ENCODE measurements at regions not wholly inside any gene's neighbourhood (a gene's known extent, or its start where the extent isn't known, plus 50 kb on each side); places are given as distances from the start of the nearest gene placed in this dataset.
"Not testable (repeated sequence)": the region's sequence is repeated elsewhere in the genome, so short reads cannot be mapped to it uniquely, and the experiment has no call there.

- intact Hi-C loops (cut with micrococcal nuclease); DNase-seq: not testable (repeated sequence)
Measured at GRCh38 chr3:6340980-6341325, 520.0 kb upstream of the GRM7 start.

GRCh38 chr3:6351752-6352151, 509.2 kb upstream of the GRM7 start:
- Histone ChIP-seq H3K36me3 (ENCODE audit: control insufficient read depth in 2 of 3, insufficient read depth in 3 of 3, low read length in 3 of 3) (no peaks in the 10 kb centered on the region), H3K4me1 (ENCODE audit: control insufficient read depth in 2 of 2, insufficient read depth in 2 of 2, low read length in 2 of 2) (no peaks in the 10 kb centered on the region), H3K4me3 (ENCODE audit: low read length) (no peak overlapping the region), H3K27me3 (ENCODE audit: control insufficient read depth in 2 of 2, insufficient read depth in 2 of 2, low read length in 2 of 2) (no peaks in the 10 kb centered on the region), H3K9me3 (ENCODE audit: control insufficient read depth in 2 of 3, low read length in 3 of 3) (no peaks in the 10 kb centered on the region), H3K27ac (ENCODE audit: low read depth, low read length) (no peak overlapping the region)
- intact Hi-C loops (cut with micrococcal nuclease) = no loop called here
- Mint-ChIP-seq H3K9me3 (peaks cover 0 to 10% (median 1%) of the 10 kb centered on the region in 11 donors), H3K27ac (no peak overlapping the region), H3K4me1 (no peaks in the 10 kb centered on the region), H3K27me3 (no peaks in the 10 kb centered on the region), H3K4me3 (no peak overlapping the region), H3K36me3 (no peaks in the 10 kb centered on the region)
- CTCF ChIA-PET = no interaction called here
- POLR2A ChIA-PET = no interaction called here
- ATAC-seq (no peak), DNase-seq (no peak)

More at GRCh38 chr3:6340980-6341325, 520.0 kb upstream of the GRM7 start:
- H3K27ac Mint-ChIP-seq; H3K27me3 Mint-ChIP-seq; H3K4me1 Mint-ChIP-seq; H3K36me3 ChIP-seq (ENCODE audit: control insufficient read depth in 2 of 3, insufficient read depth in 3 of 3, low read length in 3 of 3); H3K4me3 ChIP-seq (ENCODE audit: low read length); H3K4me1 ChIP-seq (ENCODE audit: control insufficient read depth in 2 of 2, insufficient read depth in 2 of 2, low read length in 2 of 2); H3K9me3 ChIP-seq (ENCODE audit: control insufficient read depth in 2 of 3, low read length in 3 of 3); H3K9me3 Mint-ChIP-seq; CTCF ChIA-PET; H3K27me3 ChIP-seq (ENCODE audit: control insufficient read depth in 2 of 2, insufficient read depth in 2 of 2, low read length in 2 of 2); ATAC-seq; H3K27ac ChIP-seq (ENCODE audit: low read depth, low read length); H3K36me3 Mint-ChIP-seq; POLR2A ChIA-PET; H3K4me3 Mint-ChIP-seq: not testable (repeated sequence)

- Mint-ChIP-seq H3K4me1 (no peaks in the 10 kb centered on the region), H3K9me3 (peaks cover 0 to 7% (median 3%) of the 10 kb centered on the region in 11 donors), H3K4me3 (no peak overlapping the region), H3K27me3 (no peaks in the 10 kb centered on the region), H3K36me3 (no peaks in the 10 kb centered on the region), H3K27ac (no peak overlapping the region)
- DNase-seq (no peak), ATAC-seq (no peak)
- intact Hi-C loops (cut with micrococcal nuclease) = no loop called here
- no peaks in the 10 kb centered on the region for H3K27me3 ChIP-seq (ENCODE audit: control insufficient read depth in 2 of 2, insufficient read depth in 2 of 2, low read length in 2 of 2)
- POLR2A ChIA-PET = no interaction called here
- no peak overlapping the region for H3K27ac ChIP-seq (ENCODE audit: low read depth, low read length)
- CTCF ChIA-PET = no interaction called here
- no peak overlapping the region for H3K4me3 ChIP-seq (ENCODE audit: low read length)
- no peaks in the 10 kb centered on the region for H3K36me3 ChIP-seq (ENCODE audit: control insufficient read depth in 2 of 3, insufficient read depth in 3 of 3, low read length in 3 of 3)
- no peaks in the 10 kb centered on the region for H3K9me3 ChIP-seq (ENCODE audit: control insufficient read depth in 2 of 3, low read length in 3 of 3)
- no peaks in the 10 kb centered on the region for H3K4me1 ChIP-seq (ENCODE audit: control insufficient read depth in 2 of 2, insufficient read depth in 2 of 2, low read length in 2 of 2)
Measured at GRCh38 chr3:6354653-6355052, 506.3 kb upstream of the GRM7 start.

DNA sequence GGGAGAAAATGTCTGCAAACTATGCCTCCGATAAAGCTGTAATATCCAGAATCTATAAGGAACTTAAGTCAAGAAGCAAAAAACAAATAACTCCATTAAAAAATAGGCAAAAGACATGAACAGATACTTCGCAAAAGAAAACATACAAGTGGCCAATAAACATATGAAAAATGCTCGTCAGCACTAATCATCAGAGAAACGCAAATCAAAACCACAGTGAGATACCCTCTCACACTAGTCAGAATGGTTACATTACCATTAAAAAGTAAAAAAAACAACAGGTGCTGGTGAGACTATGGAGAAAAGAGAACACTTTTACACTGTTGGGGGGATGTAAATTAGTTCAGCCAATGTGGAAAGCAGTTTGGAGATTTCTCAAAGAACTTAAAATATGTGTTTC, 498.5 kb upstream of the GRM7 start:
- H3K27ac ChIP-seq (ENCODE audit: low read depth, low read length) = no peak overlapping the region
- no peaks in the 10 kb centered on the region for H3K27me3 ChIP-seq (ENCODE audit: control insufficient read depth in 2 of 2, insufficient read depth in 2 of 2, low read length in 2 of 2)
- no peaks in the 10 kb centered on the region for H3K27me3 Mint-ChIP-seq
- no peak overlapping the region for H3K4me3 Mint-ChIP-seq
- DNase-seq (no peak), ATAC-seq (no peak)
- no peaks in the 10 kb centered on the region for H3K4me1 ChIP-seq (ENCODE audit: control insufficient read depth in 2 of 2, insufficient read depth in 2 of 2, low read length in 2 of 2)
- peaks cover 0 to 3% (median 0%) of the 10 kb centered on the region in 5 donors for H3K36me3 Mint-ChIP-seq
- peaks cover 0 to 21% (median 3%) of the 10 kb centered on the region in 11 donors for H3K9me3 Mint-ChIP-seq
- no peak overlapping the region for H3K4me3 ChIP-seq (ENCODE audit: low read length)
- H3K36me3 ChIP-seq (ENCODE audit: control insufficient read depth in 2 of 3, insufficient read depth in 3 of 3, low read length in 3 of 3) = no peaks in the 10 kb centered on the region
- H3K4me1 Mint-ChIP-seq = no peaks in the 10 kb centered on the region
- H3K27ac Mint-ChIP-seq = no peak overlapping the region
- H3K9me3 ChIP-seq (ENCODE audit: control insufficient read depth in 2 of 3, low read length in 3 of 3) = no peaks in the 10 kb centered on the region
- CTCF ChIA-PET = no interaction called here
- POLR2A ChIA-PET = no interaction called here
- intact Hi-C loops (cut with micrococcal nuclease) = no loop called here

- no peak overlapping the region for H3K4me3 Mint-ChIP-seq
Measured at GRCh38 chr3:6367171-6367570, 493.7 kb upstream of the GRM7 start.

GRCh38 chr3:6392123-6392522, 468.8 kb upstream of the GRM7 start:
- no peaks in the 10 kb centered on the region for H3K27me3 ChIP-seq (ENCODE audit: control insufficient read depth in 2 of 2, insufficient read depth in 2 of 2, low read length in 2 of 2)
- no peaks in the 10 kb centered on the region for H3K36me3 Mint-ChIP-seq
- DNase-seq = no peak
- H3K27ac ChIP-seq (ENCODE audit: low read depth, low read length) = no peak overlapping the region
- H3K4me3 ChIP-seq (ENCODE audit: low read length) = no peak overlapping the region
- intact Hi-C loops (cut with micrococcal nuclease) = no loop called here
- H3K9me3 ChIP-seq (ENCODE audit: control insufficient read depth in 2 of 3, low read length in 3 of 3) = no peaks in the 10 kb centered on the region
- no peaks in the 10 kb centered on the region for H3K4me1 ChIP-seq (ENCODE audit: control insufficient read depth in 2 of 2, insufficient read depth in 2 of 2, low read length in 2 of 2)
- CTCF ChIA-PET = no interaction called here
- H3K9me3 Mint-ChIP-seq = peaks cover 0 to 5% (median 0%) of the 10 kb centered on the region in 11 donors
- no peak for ATAC-seq
- H3K4me1 Mint-ChIP-seq = no peaks in the 10 kb centered on the region
- no peak overlapping the region for H3K27ac Mint-ChIP-seq
- no peak overlapping the region for H3K4me3 Mint-ChIP-seq
- POLR2A ChIA-PET = no interaction called here
- no peaks in the 10 kb centered on the region for H3K27me3 Mint-ChIP-seq
- no peaks in the 10 kb centered on the region for H3K36me3 ChIP-seq (ENCODE audit: control insufficient read depth in 2 of 3, insufficient read depth in 3 of 3, low read length in 3 of 3)

More at GRCh38 chr3:6367171-6367570, 493.7 kb upstream of the GRM7 start:
- Histone ChIP-seq H3K27ac (ENCODE audit: low read depth, low read length) (no peak overlapping the region), H3K4me3 (ENCODE audit: low read length) (no peak overlapping the region), H3K27me3 (ENCODE audit: control insufficient read depth in 2 of 2, insufficient read depth in 2 of 2, low read length in 2 of 2) (no peaks in the 10 kb centered on the region), H3K9me3 (ENCODE audit: control insufficient read depth in 2 of 3, low read length in 3 of 3) (no peaks in the 10 kb centered on the region), H3K36me3 (ENCODE audit: control insufficient read depth in 2 of 3, insufficient read depth in 3 of 3, low read length in 3 of 3) (no peaks in the 10 kb centered on the region), H3K4me1 (ENCODE audit: control insufficient read depth in 2 of 2, insufficient read depth in 2 of 2, low read length in 2 of 2) (no peaks in the 10 kb centered on the region)
- peaks cover 0 to 3% (median 0%) of the 10 kb centered on the region in 5 donors for H3K36me3 Mint-ChIP-seq
- intact Hi-C loops (cut with micrococcal nuclease) = no loop called here
- peaks cover 0 to 18% (median 6%) of the 10 kb centered on the region in 11 donors for H3K9me3 Mint-ChIP-seq
- no peak for ATAC-seq
- H3K4me1 Mint-ChIP-seq = no peaks in the 10 kb centered on the region
- POLR2A ChIA-PET = no interaction called here
- CTCF ChIA-PET = no interaction called here
- H3K27me3 Mint-ChIP-seq = no peaks in the 10 kb centered on the region
- no peak overlapping the region for H3K27ac Mint-ChIP-seq
- no peak for DNase-seq

GRCh38 chr3:6394944-6395343, 466.0 kb upstream of the GRM7 start:
- Histone ChIP-seq H3K4me1 (ENCODE audit: control insufficient read depth in 2 of 2, insufficient read depth in 2 of 2, low read length in 2 of 2) (no peaks in the 10 kb centered on the region), H3K27ac (ENCODE audit: low read depth, low read length) (no peak overlapping the region), H3K36me3 (ENCODE audit: control insufficient read depth in 2 of 3, insufficient read depth in 3 of 3, low read length in 3 of 3) (no peaks in the 10 kb centered on the region), H3K4me3 (ENCODE audit: low read length) (no peak overlapping the region), H3K27me3 (ENCODE audit: control insufficient read depth in 2 of 2, insufficient read depth in 2 of 2, low read length in 2 of 2) (no peaks in the 10 kb centered on the region), H3K9me3 (ENCODE audit: control insufficient read depth in 2 of 3, low read length in 3 of 3) (no peaks in the 10 kb centered on the region)
- Mint-ChIP-seq H3K4me1 (no peaks in the 10 kb centered on the region), H3K9me3 (peaks cover 0 to 13% (median 3%) of the 10 kb centered on the region in 11 donors), H3K36me3 (no peaks in the 10 kb centered on the region), H3K27ac (no peak overlapping the region), H3K27me3 (peaks cover 0 to 4% (median 0%) of the 10 kb centered on the region in 5 donors), H3K4me3 (no peak overlapping the region)
- intact Hi-C loops (cut with micrococcal nuclease) = no loop called here
- DNase-seq (no peak), ATAC-seq (no peak)
- CTCF ChIA-PET = no interaction called here
- POLR2A ChIA-PET = no interaction called here

Measured in naive thymus-derived CD4-positive, alpha-beta T cell (primary cell).